Ascending aorta (tissue), 2 donors: ENCODE measurements at regions not wholly inside any gene's neighbourhood (a gene's known extent, or its start where the extent isn't known, plus 50 kb on each side); places are given as distances from the start of the nearest gene placed in this dataset.

Source experiments
- DNase-seq, 2 donors: peaks; one replicate each; pipeline ENCODE4 v3.0.0-alpha.2; 2019; ENCODE audit warnings: low spot score in 2 of 2
- H3K27ac ChIP-seq, 2 donors: fragments of 200-600 bp; sonication (generic); one replicate each; pipeline ENCODE4 v1.5.1; 2016 to 2017; ENCODE audit warnings: mild to moderate bottlenecking in 1 of 2
- H3K27me3 ChIP-seq: fragments of 200-600 bp; sonication (generic); one replicate; pipeline ENCODE4 v1.5.1; 2017
- H3K36me3 ChIP-seq, 2 donors: fragments of 200-600 bp; sonication (generic); one replicate each; pipeline ENCODE4 v1.5.1; 2016
- H3K4me1 ChIP-seq, 2 donors: fragments of 200-600 bp; sonication (generic); one replicate each; pipeline ENCODE4 v1.5.1; 2016 to 2017; ENCODE audit warnings: mild to moderate bottlenecking in 1 of 2
- H3K4me3 ChIP-seq, 2 donors: fragments of 200-600 bp; sonication (generic); one replicate each; pipeline ENCODE4 v1.5.1; 2016 to 2017; ENCODE audit warnings: mild to moderate bottlenecking in 1 of 2
- H3K9me3 ChIP-seq, 2 donors: fragments of 200-600 bp; sonication (generic); one replicate each; pipeline ENCODE4 v1.5.1; 2016
- CTCF ChIP-seq, 3 experiments: fragments of 200-600 bp in 2 of 3; fragments of 450-650 bp in 1 of 3; sonication (generic) in 2 of 3; IDR thresholded peaks; one replicate each; pipeline ENCODE4 v1.5.1; 2016 to 2019; ENCODE audit warnings: antibody characterized with exemption in 3 of 3, mild to moderate bottlenecking in 1 of 3, moderate library complexity in 1 of 3
- intact Hi-C: fragments of 100-400 bp; cut with DNase I; formaldehyde crosslinking; loops from one replicate; pipeline ENCODE4 v1.15.1; 2023

- Histone ChIP-seq H3K9me3 (no peaks in the 10 kb centered on the region), H3K27me3 (no peaks in the 10 kb centered on the region), H3K36me3 (no peaks in the 10 kb centered on the region), H3K4me3 (no peak overlapping the region), H3K4me1 (no peaks in the 10 kb centered on the region), H3K27ac (no peak overlapping the region)
- DNase-seq, result no peak
- no peak for TF ChIP-seq CTCF (IDR thresholded peaks at IDR 0.05)
- intact Hi-C loops, result no loop called here
Measured at GRCh38 chr6:14031516-14031915, 86.1 kb upstream of the CD83 start.

GRCh38 chr6:14035071-14035847 lies 82.3 kb upstream of the CD83 start:
- TF ChIP-seq CTCF (IDR thresholded peaks at IDR 0.05), result no peak
- intact Hi-C loops, result no loop called here
- no peak for DNase-seq
- H3K27ac ChIP-seq, result no peak overlapping the region
- no peaks in the 10 kb centered on the region for H3K36me3 ChIP-seq
- no peaks in the 10 kb centered on the region for H3K4me1 ChIP-seq
- no peak overlapping the region for H3K4me3 ChIP-seq
- H3K9me3 ChIP-seq, result no peaks in the 10 kb centered on the region
- no peaks in the 10 kb centered on the region for H3K27me3 ChIP-seq

GRCh38 chr6:14035874-14036273 lies 81.7 kb upstream of the CD83 start:
- no peak for DNase-seq
- H3K27ac ChIP-seq, result no peak overlapping the region
- intact Hi-C loops, result no loop called here
- H3K36me3 ChIP-seq, result no peaks in the 10 kb centered on the region
- H3K4me3 ChIP-seq, result no peak overlapping the region
- H3K4me1 ChIP-seq, result no peaks in the 10 kb centered on the region
- no peaks in the 10 kb centered on the region for H3K27me3 ChIP-seq
- TF ChIP-seq CTCF (IDR thresholded peaks at IDR 0.05), result no peak
- no peaks in the 10 kb centered on the region for H3K9me3 ChIP-seq

- Histone ChIP-seq H3K36me3 (no peaks in the 10 kb centered on the region), H3K27ac (no peak overlapping the region), H3K9me3 (no peaks in the 10 kb centered on the region), H3K4me1 (no peaks in the 10 kb centered on the region), H3K4me3 (no peak overlapping the region), H3K27me3 (no peaks in the 10 kb centered on the region)
- intact Hi-C loops, result no loop called here
- TF ChIP-seq CTCF (IDR thresholded peaks at IDR 0.05), result no peak
- DNase-seq, result no peak
Measured at GRCh38 chr6:14036911-14037310, 80.7 kb upstream of the CD83 start.

- Histone ChIP-seq H3K4me3 (no peak overlapping the region), H3K4me1 (no peaks in the 10 kb centered on the region), H3K36me3 (no peaks in the 10 kb centered on the region), H3K27me3 (no peaks in the 10 kb centered on the region), H3K27ac (no peak overlapping the region), H3K9me3 (no peaks in the 10 kb centered on the region)
- TF ChIP-seq CTCF (IDR thresholded peaks at IDR 0.05), result no peak
- no peak for DNase-seq
- intact Hi-C loops, result no loop called here
Measured at GRCh38 chr6:14037402-14038277, 79.9 kb upstream of the CD83 start.
